ENCODE measurements at regions not wholly inside any gene's neighbourhood (a gene's known extent, or its start where the extent isn't known, plus 50 kb on each side); places are given as distances from the start of the nearest gene placed in this dataset.

DNA sequence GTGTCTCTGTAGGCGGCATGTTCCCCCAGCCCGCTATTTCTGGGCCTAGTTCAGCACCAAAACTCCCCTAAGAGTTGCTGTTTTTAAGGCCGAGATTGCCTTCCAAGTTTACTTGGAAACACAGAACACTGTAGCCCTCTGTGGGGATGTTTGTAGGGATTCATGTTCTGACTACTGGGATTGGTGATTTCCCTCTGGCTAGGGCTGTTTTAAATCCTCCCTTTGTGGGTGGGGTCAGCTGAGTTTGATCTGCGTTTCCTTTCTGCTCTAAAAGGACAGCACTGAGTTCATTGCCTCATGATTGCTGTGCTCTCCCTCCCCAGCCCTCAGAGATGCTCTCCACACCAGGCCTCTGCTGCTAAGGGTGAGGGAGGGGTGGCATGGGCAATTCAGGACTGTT, 640.6 kb upstream of the DPPA4 start:
- BruUV-seq (replicated peaks), result no TSS peak
- Histone ChIP-seq H3K4me1 (replicated peaks in 1 of 2; ENCODE audit: control insufficient read depth in 2 of 2, insufficient read depth in 2 of 2, low read length in 2 of 2) (no peaks in the 10 kb centered on the region), H3K9me1 (ENCODE audit: control insufficient read depth, insufficient read depth, low read length) (no peaks in the 10 kb centered on the region), H3K79me2 (ENCODE audit: control insufficient read depth, insufficient read depth, low read length) (no peaks in the 10 kb centered on the region), H3K27ac (ENCODE audit: extremely low read depth, low read depth, low read length) (no peak overlapping the region), H3K9me3 (replicated peaks; ENCODE audit: control insufficient read depth, insufficient read depth, low read depth, low read length) (no peaks in the 10 kb centered on the region), H4K20me1 (replicated peaks; ENCODE audit: control insufficient read depth, insufficient read depth, low read length) (no peaks in the 10 kb centered on the region), H3K4me3 (no peak overlapping the region), H3K9ac (ENCODE audit: insufficient read depth in 1 of 2, low read depth in 2 of 2, low read length in 2 of 2) (no peak overlapping the region), H3K36me3 (ENCODE audit: control insufficient read depth, insufficient read depth, low read length) (no peaks in the 10 kb centered on the region), H3K27me3 (ENCODE audit: control insufficient read depth in 2 of 2, insufficient read depth in 2 of 2, low read length in 2 of 2) (no peaks in the 10 kb centered on the region), H3K4me2 (ENCODE audit: insufficient read depth, low read length) (no peak overlapping the region), H2AFZ (ENCODE audit: low read depth, low read length) (no peak overlapping the region)
- CTCF ChIA-PET (ENCODE audit: low intra/inter-chr PET ratio), result no interaction called here
- in situ Hi-C loops (cut with MboI) (no loop called here), intact Hi-C loops (cut with micrococcal nuclease) (no loop called here)
- 0% methylated on average over 3 of the region's 4 CpGs for WGBS (ENCODE audit: insufficient coverage, low coverage, missing lambda C conversion rate)
- POLR2A ChIA-PET, result no interaction called here
- DNase-seq (ENCODE audit: extremely low read depth in 1 of 4, low spot score in 3 of 4) (no peak), ATAC-seq (no peak), FAIRE-seq (no peak)
- TF ChIP-seq, protein P1, sequence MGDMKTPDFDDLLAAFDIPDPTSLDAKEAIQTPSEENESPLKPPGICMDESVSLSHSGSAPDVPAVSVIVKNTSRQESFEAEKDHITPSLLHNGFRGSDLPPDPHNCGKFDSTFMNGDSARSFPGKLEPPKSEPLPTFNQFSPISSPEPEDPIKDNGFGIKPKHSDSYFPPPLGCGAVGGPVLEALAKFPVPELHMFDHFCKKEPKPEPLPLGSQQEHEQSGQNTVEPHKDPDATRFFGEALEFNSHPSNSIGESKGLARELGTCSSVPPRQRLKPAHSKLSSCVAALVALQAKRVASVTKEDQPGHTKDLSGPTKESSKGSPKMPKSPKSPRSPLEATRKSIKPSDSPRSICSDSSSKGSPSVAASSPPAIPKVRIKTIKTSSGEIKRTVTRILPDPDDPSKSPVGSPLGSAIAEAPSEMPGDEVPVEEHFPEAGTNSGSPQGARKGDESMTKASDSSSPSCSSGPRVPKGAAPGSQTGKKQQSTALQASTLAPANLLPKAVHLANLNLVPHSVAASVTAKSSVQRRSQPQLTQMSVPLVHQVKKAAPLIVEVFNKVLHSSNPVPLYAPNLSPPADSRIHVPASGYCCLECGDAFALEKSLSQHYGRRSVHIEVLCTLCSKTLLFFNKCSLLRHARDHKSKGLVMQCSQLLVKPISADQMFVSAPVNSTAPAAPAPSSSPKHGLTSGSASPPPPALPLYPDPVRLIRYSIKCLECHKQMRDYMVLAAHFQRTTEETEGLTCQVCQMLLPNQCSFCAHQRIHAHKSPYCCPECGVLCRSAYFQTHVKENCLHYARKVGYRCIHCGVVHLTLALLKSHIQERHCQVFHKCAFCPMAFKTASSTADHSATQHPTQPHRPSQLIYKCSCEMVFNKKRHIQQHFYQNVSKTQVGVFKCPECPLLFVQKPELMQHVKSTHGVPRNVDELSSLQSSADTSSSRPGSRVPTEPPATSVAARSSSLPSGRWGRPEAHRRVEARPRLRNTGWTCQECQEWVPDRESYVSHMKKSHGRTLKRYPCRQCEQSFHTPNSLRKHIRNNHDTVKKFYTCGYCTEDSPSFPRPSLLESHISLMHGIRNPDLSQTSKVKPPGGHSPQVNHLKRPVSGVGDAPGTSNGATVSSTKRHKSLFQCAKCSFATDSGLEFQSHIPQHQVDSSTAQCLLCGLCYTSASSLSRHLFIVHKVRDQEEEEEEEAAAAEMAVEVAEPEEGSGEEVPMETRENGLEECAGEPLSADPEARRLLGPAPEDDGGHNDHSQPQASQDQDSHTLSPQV (IDR thresholded peaks at IDR 0.05), result no peak
- TF ChIP-seq NCOA1 (IDR thresholded peaks at IDR 0.05; ENCODE audit: low read depth) (no peak), CHD2 (IDR thresholded peaks at IDR 0.05; ENCODE audit: low read depth, low read length) (no peak), BCOR (IDR thresholded peaks at IDR 0.05) (no peak), TAL1 (IDR thresholded peaks at IDR 0.05) (no peak), MBD1 (CRISPR knock-in tag; IDR thresholded peaks at IDR 0.05) (no peak), ZEB2 (IDR thresholded peaks at IDR 0.05) (no peak), POLR2AphosphoS5 (IDR thresholded peaks at IDR 0.05; ENCODE audit: control insufficient read depth, insufficient read depth, low read depth, low read length) (no peak), ZNF197 (CRISPR knock-in tag; IDR thresholded peaks at IDR 0.05; ENCODE audit: low read depth) (no peak), ZFP36 (IDR thresholded peaks at IDR 0.05; ENCODE audit: low read depth, low read length, partially characterized antibody) (no peak)
- TF ChIP-seq, protein P2, sequence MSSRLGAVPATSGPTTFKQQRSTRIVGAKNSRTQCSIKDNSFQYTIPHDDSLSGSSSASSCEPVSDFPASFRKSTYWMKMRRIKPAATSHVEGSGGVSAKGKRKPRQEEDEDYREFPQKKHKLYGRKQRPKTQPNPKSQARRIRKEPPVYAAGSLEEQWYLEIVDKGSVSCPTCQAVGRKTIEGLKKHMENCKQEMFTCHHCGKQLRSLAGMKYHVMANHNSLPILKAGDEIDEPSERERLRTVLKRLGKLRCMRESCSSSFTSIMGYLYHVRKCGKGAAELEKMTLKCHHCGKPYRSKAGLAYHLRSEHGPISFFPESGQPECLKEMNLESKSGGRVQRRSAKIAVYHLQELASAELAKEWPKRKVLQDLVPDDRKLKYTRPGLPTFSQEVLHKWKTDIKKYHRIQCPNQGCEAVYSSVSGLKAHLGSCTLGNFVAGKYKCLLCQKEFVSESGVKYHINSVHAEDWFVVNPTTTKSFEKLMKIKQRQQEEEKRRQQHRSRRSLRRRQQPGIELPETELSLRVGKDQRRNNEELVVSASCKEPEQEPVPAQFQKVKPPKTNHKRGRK (tag; IDR thresholded peaks at IDR 0.05), result no peak

All from K562 (cell line).